Progenitor cell of endocrine pancreas (in vitro differentiated cells): ENCODE measurements at regions not wholly inside any gene's neighbourhood (a gene's known extent, or its start where the extent isn't known, plus 50 kb on each side); places are given as distances from the start of the nearest gene placed in this dataset.

Source experiments
- DNase-seq: peaks from one replicate; pipeline ENCODE4 v3.0.0; 2021; ENCODE audit warnings: low spot score; ENCODE audit not compliant: unreplicated experiment
- H3K27ac Mint-ChIP-seq: 2 replicates; pipeline ENCODE4 v1.8.0; 2021; ENCODE audit warnings: mild to moderate bottlenecking, moderate library complexity, mixed read lengths
- H3K27me3 Mint-ChIP-seq: 2 replicates; pipeline ENCODE4 v1.8.0; 2021; ENCODE audit warnings: mixed read lengths
- H3K36me3 Mint-ChIP-seq: 2 replicates; pipeline ENCODE4 v1.8.0; 2022; ENCODE audit warnings: mixed read lengths; ENCODE audit not compliant: insufficient read depth
- H3K4me1 Mint-ChIP-seq: 2 replicates; pipeline ENCODE4 v1.8.0; 2021; ENCODE audit warnings: low read depth, mixed read lengths
- H3K4me3 Mint-ChIP-seq: 2 replicates; pipeline ENCODE4 v1.8.0; 2021; ENCODE audit warnings: low read depth, mild to moderate bottlenecking, moderate library complexity, mixed read lengths
- H3K9me3 Mint-ChIP-seq: 2 replicates; pipeline ENCODE4 v1.8.0; 2021; ENCODE audit warnings: low read depth, mixed read lengths
- TF ChIP-seq, protein P1 (sequence below): fragments of 200-600 bp; sonication (generic); IDR thresholded peaks from one replicate; pipeline ENCODE4 v1.5.0; 2021; ENCODE audit warnings: antibody characterized with exemption, mild to moderate bottlenecking; ENCODE audit not compliant: unreplicated experiment

DNA sequence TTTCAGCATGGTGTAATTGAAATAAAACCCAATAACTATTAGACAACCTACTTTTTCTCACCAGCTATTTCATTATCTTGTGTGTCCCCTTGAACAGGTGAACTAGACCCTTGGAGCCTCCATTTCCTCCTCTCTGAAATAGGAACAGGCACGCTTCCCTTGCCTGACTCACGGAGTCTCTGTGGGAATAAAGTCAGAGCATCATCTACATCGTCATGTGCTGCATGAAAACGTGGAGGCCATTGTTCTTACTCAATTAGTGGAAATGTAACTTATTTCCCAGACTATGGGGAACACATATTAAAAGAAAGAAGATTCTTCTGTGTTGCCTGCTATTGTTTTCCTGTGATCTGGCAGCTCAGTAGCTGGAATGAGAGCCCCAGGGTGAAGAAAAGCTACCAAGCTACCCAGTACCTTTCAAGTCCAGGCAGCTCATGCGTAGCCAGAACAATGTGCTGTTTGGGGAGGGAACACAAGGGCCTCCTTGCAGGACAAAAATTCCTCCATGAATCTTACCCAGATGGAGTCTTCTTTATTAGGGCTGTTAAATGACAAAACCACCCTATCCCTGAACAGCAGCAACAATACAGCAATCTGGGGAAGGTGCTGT is 59.8 kb downstream of the SOX11 start:
- TF ChIP-seq, protein P1, sequence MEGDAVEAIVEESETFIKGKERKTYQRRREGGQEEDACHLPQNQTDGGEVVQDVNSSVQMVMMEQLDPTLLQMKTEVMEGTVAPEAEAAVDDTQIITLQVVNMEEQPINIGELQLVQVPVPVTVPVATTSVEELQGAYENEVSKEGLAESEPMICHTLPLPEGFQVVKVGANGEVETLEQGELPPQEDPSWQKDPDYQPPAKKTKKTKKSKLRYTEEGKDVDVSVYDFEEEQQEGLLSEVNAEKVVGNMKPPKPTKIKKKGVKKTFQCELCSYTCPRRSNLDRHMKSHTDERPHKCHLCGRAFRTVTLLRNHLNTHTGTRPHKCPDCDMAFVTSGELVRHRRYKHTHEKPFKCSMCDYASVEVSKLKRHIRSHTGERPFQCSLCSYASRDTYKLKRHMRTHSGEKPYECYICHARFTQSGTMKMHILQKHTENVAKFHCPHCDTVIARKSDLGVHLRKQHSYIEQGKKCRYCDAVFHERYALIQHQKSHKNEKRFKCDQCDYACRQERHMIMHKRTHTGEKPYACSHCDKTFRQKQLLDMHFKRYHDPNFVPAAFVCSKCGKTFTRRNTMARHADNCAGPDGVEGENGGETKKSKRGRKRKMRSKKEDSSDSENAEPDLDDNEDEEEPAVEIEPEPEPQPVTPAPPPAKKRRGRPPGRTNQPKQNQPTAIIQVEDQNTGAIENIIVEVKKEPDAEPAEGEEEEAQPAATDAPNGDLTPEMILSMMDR: no peak
- Mint-ChIP-seq H3K4me3 (no peak overlapping the region), H3K36me3 (no peaks in the 10 kb centered on the region), H3K9me3 (no peaks in the 10 kb centered on the region), H3K4me1 (peaks cover 20% of the 10 kb centered on the region), H3K27me3 (peaks cover 13% of the 10 kb centered on the region), H3K27ac (no peak overlapping the region)
- DNase-seq: no peak

DNA sequence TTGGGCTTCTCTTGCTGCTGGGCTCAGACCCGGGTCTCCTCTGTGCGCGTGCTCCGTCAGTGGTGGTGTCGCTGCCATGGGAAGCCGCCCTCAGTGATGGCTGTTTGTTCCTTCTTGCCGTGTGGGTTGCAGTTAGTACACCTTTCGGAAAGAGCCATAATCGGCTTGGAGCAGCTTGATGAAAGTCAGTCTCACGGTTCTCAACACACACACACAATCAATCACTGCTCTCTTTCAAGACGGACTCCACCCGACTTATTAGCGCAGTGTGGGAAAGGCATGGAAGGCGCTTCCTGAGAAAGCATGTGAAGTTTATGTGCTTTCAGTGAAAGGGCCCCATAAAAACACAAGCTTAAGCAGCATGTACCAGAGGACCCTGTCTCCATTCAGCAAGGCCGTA is 64.1 kb downstream of the SOX11 start:
- H3K27ac Mint-ChIP-seq: peak overlapping the region; percentile 8
- H3K27me3 Mint-ChIP-seq: no peaks in the 10 kb centered on the region
- H3K9me3 Mint-ChIP-seq: no peaks in the 10 kb centered on the region
- peaks cover 33% of the 10 kb centered on the region for H3K4me1 Mint-ChIP-seq
- peak overlapping the region; percentile 12 for H3K4me3 Mint-ChIP-seq
- no peaks in the 10 kb centered on the region for H3K36me3 Mint-ChIP-seq
- no peak for DNase-seq
- TF ChIP-seq, protein P1: no peak

DNA sequence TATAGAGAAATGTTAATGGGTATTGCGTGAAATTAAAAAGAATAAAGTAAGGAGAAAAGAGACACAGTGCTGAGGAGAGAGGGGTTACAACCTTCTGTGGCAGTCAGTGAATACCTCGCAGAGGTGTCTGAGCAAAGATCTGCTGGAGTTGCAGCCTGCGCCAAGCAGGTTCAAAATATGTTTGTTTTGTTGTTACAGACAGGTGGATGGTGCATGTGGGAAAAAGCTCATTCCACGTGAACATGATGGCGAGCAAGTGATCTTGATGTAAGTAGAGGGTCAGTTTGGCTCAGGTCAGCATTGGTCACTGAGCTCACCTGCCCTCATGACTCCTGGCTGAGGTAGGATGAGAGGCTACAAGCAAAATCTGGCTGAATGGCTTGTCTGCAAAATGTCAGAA is 66.2 kb downstream of the SOX11 start:
- no peaks in the 10 kb centered on the region for H3K27me3 Mint-ChIP-seq
- no peak overlapping the region for H3K4me3 Mint-ChIP-seq
- peaks cover 33% of the 10 kb centered on the region for H3K4me1 Mint-ChIP-seq
- TF ChIP-seq, protein P1: no peak
- no peak overlapping the region for H3K27ac Mint-ChIP-seq
- no peaks in the 10 kb centered on the region for H3K36me3 Mint-ChIP-seq
- peaks cover 4% of the 10 kb centered on the region for H3K9me3 Mint-ChIP-seq
- DNase-seq: no peak

DNA sequence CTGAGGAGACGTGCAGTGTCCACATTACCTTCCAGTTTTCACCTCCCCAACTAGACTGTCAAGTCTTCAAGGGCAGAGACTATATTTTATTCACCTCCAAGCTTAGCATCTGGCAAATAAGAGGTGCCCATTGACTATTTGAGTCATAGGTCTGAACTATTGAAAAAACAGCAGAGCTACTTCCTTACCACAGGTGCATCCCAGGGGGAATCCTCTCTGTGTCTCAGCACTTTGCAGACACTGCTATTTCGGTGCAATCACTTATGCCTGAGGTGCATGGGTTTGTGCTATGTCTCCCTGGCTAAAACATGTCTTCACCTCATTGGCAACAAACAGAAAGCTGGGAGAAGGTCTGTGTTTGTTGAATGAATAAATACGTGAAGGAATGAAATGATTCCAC is 67.8 kb downstream of the SOX11 start:
- no peaks in the 10 kb centered on the region for H3K36me3 Mint-ChIP-seq
- no peak for DNase-seq
- TF ChIP-seq, protein P1: no peak
- H3K4me3 Mint-ChIP-seq: no peak overlapping the region
- no peak overlapping the region for H3K27ac Mint-ChIP-seq
- peaks cover 4% of the 10 kb centered on the region for H3K9me3 Mint-ChIP-seq
- peaks cover 44% of the 10 kb centered on the region for H3K4me1 Mint-ChIP-seq
- no peaks in the 10 kb centered on the region for H3K27me3 Mint-ChIP-seq

DNA sequence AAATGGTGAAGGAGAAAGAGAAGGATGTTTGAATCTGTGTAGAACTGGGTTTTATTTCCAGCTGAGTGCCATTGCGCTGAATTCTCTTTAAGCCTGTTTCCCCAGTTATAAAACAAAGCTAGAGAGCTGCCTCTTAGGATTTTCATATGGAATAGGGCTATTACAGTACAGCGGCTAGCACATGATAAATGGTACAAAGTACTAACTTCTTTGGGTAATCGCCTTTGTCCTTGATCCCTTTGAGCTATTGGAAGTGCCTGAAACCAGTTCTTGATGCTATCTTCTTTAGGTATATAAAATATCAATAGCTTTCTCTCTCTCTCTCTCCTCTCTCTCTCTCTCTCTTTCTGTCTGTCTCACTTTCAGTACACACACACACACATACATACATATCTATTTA is 71.3 kb downstream of the SOX11 start:
- no peaks in the 10 kb centered on the region for H3K36me3 Mint-ChIP-seq
- H3K27ac Mint-ChIP-seq: no peak overlapping the region
- TF ChIP-seq, protein P1: no peak
- DNase-seq: no peak
- no peaks in the 10 kb centered on the region for H3K27me3 Mint-ChIP-seq
- no peak overlapping the region for H3K4me3 Mint-ChIP-seq
- peaks cover 4% of the 10 kb centered on the region for H3K9me3 Mint-ChIP-seq
- H3K4me1 Mint-ChIP-seq: peaks cover 55% of the 10 kb centered on the region
